Vagina (tissue), 2 donors: ENCODE measurements at regions not wholly inside any gene's neighbourhood (a gene's known extent, or its start where the extent isn't known, plus 50 kb on each side); places are given as distances from the start of the nearest gene placed in this dataset.

ENCODE experiments used
- CTCF ChIP-seq, 3 experiments: fragments of 450-650 bp in 2 of 3; fragments of 200-600 bp in 1 of 3; sonication (generic) in 1 of 3; IDR thresholded peaks; one replicate each; pipeline ENCODE4 v1.5.1; 2017 to 2019; ENCODE audit warnings: antibody characterized with exemption in 3 of 3, mild to moderate bottlenecking in 2 of 3, moderate library complexity in 2 of 3
- POLR2A ChIP-seq, 2 donors: fragments of 450-650 bp; IDR thresholded peaks; one replicate each; pipeline ENCODE4 v1.6.1; 2017; ENCODE audit warnings: antibody characterized with exemption in 2 of 2, mild to moderate bottlenecking in 2 of 2, moderate library complexity in 2 of 2
- POLR2AphosphoS5 ChIP-seq, 2 donors: sonication (generic); formaldehyde crosslinking; IDR thresholded peaks; one replicate each; pipeline ENCODE4 v1.9.0; 2017; ENCODE audit warnings: antibody characterized with exemption in 2 of 2, mild to moderate bottlenecking in 2 of 2, low read depth in 1 of 2; ENCODE audit not compliant: insufficient read depth in 1 of 2

- no peak for TF ChIP-seq CTCF (IDR thresholded peaks at IDR 0.05)
- TF ChIP-seq POLR2AphosphoS5 (IDR thresholded peaks at IDR 0.05; ENCODE audit: insufficient read depth in 1 of 2, low read depth in 1 of 2), result no peak
- TF ChIP-seq POLR2A (IDR thresholded peaks at IDR 0.05), result no peak
Observed at GRCh38 chr15:46682969-46683791, 1034.1 kb upstream of the SEMA6D start.
